HepG2 (cell line): ENCODE measurements at regions not wholly inside any gene's neighbourhood (a gene's known extent, or its start where the extent isn't known, plus 50 kb on each side); places are given as distances from the start of the nearest gene placed in this dataset.

Experiments
- ATRX ChIP-seq: sonication (generic); formaldehyde crosslinking; IDR thresholded peaks from 2 replicates; pipeline ENCODE4 v1.4.0; 2020; ENCODE audit warnings: missing genetic modification reagents, borderline replicate concordance
- BORCS8-MEF2B ChIP-seq: sonication (generic); formaldehyde crosslinking; IDR thresholded peaks from 2 replicates; pipeline ENCODE4 v1.8.0; 2022; ENCODE audit warnings: mild to moderate bottlenecking, missing genetic modification reagents
- CREBL2 ChIP-seq: sonication (generic); formaldehyde crosslinking; IDR thresholded peaks from 2 replicates; pipeline ENCODE4 v1.8.1; 2023; ENCODE audit warnings: missing genetic modification reagents, mild to moderate bottlenecking, borderline replicate concordance
- DRAP1 ChIP-seq: IDR thresholded peaks from 2 replicates; pipeline ENCODE4 v1.6.1; 2016; ENCODE audit warnings: missing genetic modification reagents, missing compliant biosample characterization
- FOXP1 ChIP-seq, 2 experiments: fragments of 450-650 bp in 1 of 2; IDR thresholded peaks; 2 replicates each; pipeline ENCODE4 v1.6.1; 2017 to 2018; ENCODE audit warnings: antibody characterized with exemption in 1 of 2
- HOXA7 ChIP-seq: sonication (generic); formaldehyde crosslinking; IDR thresholded peaks from 2 replicates; pipeline ENCODE4 v1.8.1; 2022; ENCODE audit warnings: mild to moderate bottlenecking, missing genetic modification reagents, moderate library complexity
- KLF9 ChIP-seq: IDR thresholded peaks from 2 replicates; pipeline ENCODE4 v1.6.1; 2016; ENCODE audit warnings: low read depth
- KMT2B ChIP-seq: IDR thresholded peaks from 2 replicates; pipeline ENCODE4 v1.6.1; 2016; ENCODE audit warnings: missing genetic modification reagents, missing compliant biosample characterization
- MATR3 ChIP-seq: sonication (generic); formaldehyde crosslinking; IDR thresholded peaks from 2 replicates; pipeline ENCODE4 v1.4.0; 2020; ENCODE audit warnings: missing genetic modification reagents
- MBNL3 ChIP-seq: fragments of 250-450 bp; sonication (Bioruptor Pico); conservative IDR thresholded peaks from 2 replicates; pipeline ENCODE4 v1.8.0; 2022; ENCODE audit warnings: mild to moderate bottlenecking, inconsistent platforms
- NFIC ChIP-seq: IDR thresholded peaks from 2 replicates; pipeline ENCODE4 v1.6.1; 2012; ENCODE audit warnings: mild to moderate bottlenecking, low read length, inconsistent platforms
- NKX3-1 ChIP-seq: sonication (generic); formaldehyde crosslinking; IDR thresholded peaks from 2 replicates; pipeline ENCODE4 v1.5.0; 2020; ENCODE audit warnings: missing genetic modification reagents
- NONO ChIP-seq, 2 experiments: fragments of 450-650 bp in 1 of 2; sonication (generic) in 1 of 2; formaldehyde crosslinking in 1 of 2; IDR thresholded peaks in 1 of 2; conservative IDR thresholded peaks in 1 of 2; 2 replicates each; pipeline versions ENCODE4 v1.6.1 to v1.8.0; 2017 to 2022; ENCODE audit warnings: mild to moderate bottlenecking in 1 of 2, missing genetic modification reagents in 1 of 2, moderate library complexity in 1 of 2
- PPARG ChIP-seq: conservative IDR thresholded peaks from 2 replicates; pipeline ENCODE4 v1.6.1; 2016; ENCODE audit warnings: missing biosample characterization, missing genetic modification reagents
- SNRNP70 ChIP-seq: fragments of 200-400 bp; formaldehyde crosslinking; IDR thresholded peaks from 2 replicates; pipeline ENCODE4 v1.6.1; 2017; ENCODE audit warnings: mild to moderate bottlenecking, low read depth, low read length, moderate library complexity
- SOX13 ChIP-seq, 3 experiments: fragments of 450-650 bp in 1 of 3; sonication (generic) in 1 of 3; formaldehyde crosslinking in 1 of 3; IDR thresholded peaks in 2 of 3; conservative IDR thresholded peaks in 1 of 3; 2 replicates each; pipeline versions ENCODE4 v1.5.0 to v1.6.1; 2016 to 2020; ENCODE audit warnings: antibody characterized with exemption in 1 of 3, mild to moderate bottlenecking in 1 of 3, missing compliant biosample characterization in 1 of 3, missing genetic modification reagents in 1 of 3, moderate library complexity in 1 of 3
- ZBTB2 ChIP-seq: sonication (generic); formaldehyde crosslinking; IDR thresholded peaks from 2 replicates; pipeline ENCODE4 v1.8.0; 2022; ENCODE audit warnings: low read depth, missing genetic modification reagents
- ZBTB20 ChIP-seq: sonication (generic); formaldehyde crosslinking; IDR thresholded peaks from 2 replicates; pipeline ENCODE4 v1.8.1; 2023; ENCODE audit warnings: missing genetic modification reagents, low read depth, mild to moderate bottlenecking, borderline replicate concordance
- ZBTB26 ChIP-seq: IDR thresholded peaks from 2 replicates; pipeline ENCODE4 v1.6.1; 2016; ENCODE audit warnings: missing compliant biosample characterization, missing genetic modification reagents, borderline replicate concordance
- ZBTB42 ChIP-seq: sonication (generic); formaldehyde crosslinking; IDR thresholded peaks from 2 replicates; pipeline ENCODE4 v1.5.0; 2020; ENCODE audit warnings: mild to moderate bottlenecking, missing genetic modification reagents
- ZFP90 ChIP-seq: sonication (generic); formaldehyde crosslinking; IDR thresholded peaks from 2 replicates; pipeline ENCODE4 v1.8.0; 2022; ENCODE audit warnings: missing genetic modification reagents, mild to moderate bottlenecking, inconsistent platforms, borderline replicate concordance
- ZMYM4 ChIP-seq: sonication (generic); formaldehyde crosslinking; IDR thresholded peaks from 2 replicates; pipeline ENCODE4 v1.8.1; 2023; ENCODE audit warnings: mild to moderate bottlenecking, missing genetic modification reagents
- ZNF12 ChIP-seq: sonication (generic); formaldehyde crosslinking; IDR thresholded peaks from 2 replicates; pipeline ENCODE4 v1.5.0; 2020; ENCODE audit warnings: missing genetic modification reagents
- ZNF230 ChIP-seq: sonication (generic); formaldehyde crosslinking; IDR thresholded peaks from 2 replicates; pipeline ENCODE4 v1.4.0; 2020; ENCODE audit warnings: mild to moderate bottlenecking, missing genetic modification reagents
- ZNF264 ChIP-seq: sonication (generic); formaldehyde crosslinking; IDR thresholded peaks from 2 replicates; pipeline ENCODE4 v1.4.0; 2020; ENCODE audit warnings: missing genetic modification reagents
- ZNF567 ChIP-seq: sonication (generic); formaldehyde crosslinking; IDR thresholded peaks from 2 replicates; pipeline ENCODE4 v1.8.1; 2023; ENCODE audit warnings: mild to moderate bottlenecking, missing genetic modification reagents, borderline replicate concordance
- ZNF720 ChIP-seq: sonication (generic); formaldehyde crosslinking; IDR thresholded peaks from 2 replicates; pipeline ENCODE4 v1.4.0; 2020; ENCODE audit warnings: missing genetic modification reagents
- ZNF75D ChIP-seq: sonication (generic); formaldehyde crosslinking; IDR thresholded peaks from 2 replicates; pipeline ENCODE4 v1.8.1; 2023; ENCODE audit warnings: missing genetic modification reagents, mild to moderate bottlenecking, borderline replicate concordance
- ZNF839 ChIP-seq: sonication (generic); formaldehyde crosslinking; IDR thresholded peaks from 2 replicates; pipeline ENCODE4 v1.4.0; 2020; ENCODE audit warnings: missing genetic modification reagents, mild to moderate bottlenecking, borderline replicate concordance

- TF ChIP-seq MATR3 (CRISPR knock-in tag), result no peak
- no peak for TF ChIP-seq ZNF75D (CRISPR knock-in tag)
- no peak for TF ChIP-seq ZFP90
- no peak for TF ChIP-seq ZNF230 (CRISPR knock-in tag)
- TF ChIP-seq FOXP1 (IDR thresholded peaks at IDR 0.05), result no peak
- peak; percentile 80; the same call in 1 of the 2 replicates for TF ChIP-seq FOXP1 (CRISPR knock-in tag; IDR thresholded peaks at IDR 0.05)
- no peak for TF ChIP-seq MBNL3 (CRISPR knock-in tag)
- no peak for TF ChIP-seq PPARG (CRISPR knock-in tag)
- no peak for TF ChIP-seq BORCS8-MEF2B
- peak; percentile 48; the same call in 1 of the 2 replicates for TF ChIP-seq SOX13 (IDR thresholded peaks at IDR 0.05)
- TF ChIP-seq SOX13 (CRISPR knock-in tag; conservative IDR thresholded peaks at IDR 0.05 in 1 of 2, IDR thresholded peaks at IDR 0.05 in 1 of 2), result peak in 1 of 2 experiments; percentile 90; a peak in 2 of 4 replicates
- TF ChIP-seq ZMYM4 (CRISPR knock-in tag), result peak; percentile 74
- TF ChIP-seq NFIC, result peak; percentile 56; the same call in 1 of the 2 replicates
- TF ChIP-seq HOXA7 (CRISPR knock-in tag), result no peak
- TF ChIP-seq NONO (IDR thresholded peaks at IDR 0.05), result no peak
- TF ChIP-seq NONO (CRISPR knock-in tag; conservative IDR thresholded peaks at IDR 0.05), result no peak
- TF ChIP-seq KMT2B (CRISPR knock-in tag), result no peak
- peak; percentile 51 for TF ChIP-seq DRAP1 (CRISPR knock-in tag)
- TF ChIP-seq NKX3-1 (CRISPR knock-in tag), result no peak
- no peak for TF ChIP-seq ZBTB26 (CRISPR knock-in tag)
- no peak for TF ChIP-seq ZBTB42
- no peak for TF ChIP-seq ATRX (CRISPR knock-in tag)
- no peak for TF ChIP-seq ZNF720 (CRISPR knock-in tag)
- TF ChIP-seq ZNF264, result 0 out of 2 replicates have a peak, but pooled peaks have one; percentile 64
- no peak for TF ChIP-seq ZNF12 (CRISPR knock-in tag)
- peak; percentile 68; the same call in 1 of the 2 replicates for TF ChIP-seq ZBTB20 (CRISPR knock-in tag)
- TF ChIP-seq CREBL2 (CRISPR knock-in tag), result no peak
- TF ChIP-seq ZBTB2 (CRISPR knock-in tag), result no peak
- TF ChIP-seq KLF9 (CRISPR knock-in tag), result no peak
- TF ChIP-seq ZNF839, result no peak
- no peak for TF ChIP-seq ZNF567
- no peak for TF ChIP-seq SNRNP70
These were observed 210.6 kb upstream of the PHYHIPL start (continued) for GRCh38 chr10:58965855-58966254.
